Fibroblast of gingiva (primary cell): ENCODE measurements at regions not wholly inside any gene's neighbourhood (a gene's known extent, or its start where the extent isn't known, plus 50 kb on each side); places are given as distances from the start of the nearest gene placed in this dataset.

ENCODE experiments used
- DNase-seq: peaks from one replicate; pipeline ENCODE4 v3.0.0-alpha.2; 2011; ENCODE audit warnings: low read depth

DNA sequence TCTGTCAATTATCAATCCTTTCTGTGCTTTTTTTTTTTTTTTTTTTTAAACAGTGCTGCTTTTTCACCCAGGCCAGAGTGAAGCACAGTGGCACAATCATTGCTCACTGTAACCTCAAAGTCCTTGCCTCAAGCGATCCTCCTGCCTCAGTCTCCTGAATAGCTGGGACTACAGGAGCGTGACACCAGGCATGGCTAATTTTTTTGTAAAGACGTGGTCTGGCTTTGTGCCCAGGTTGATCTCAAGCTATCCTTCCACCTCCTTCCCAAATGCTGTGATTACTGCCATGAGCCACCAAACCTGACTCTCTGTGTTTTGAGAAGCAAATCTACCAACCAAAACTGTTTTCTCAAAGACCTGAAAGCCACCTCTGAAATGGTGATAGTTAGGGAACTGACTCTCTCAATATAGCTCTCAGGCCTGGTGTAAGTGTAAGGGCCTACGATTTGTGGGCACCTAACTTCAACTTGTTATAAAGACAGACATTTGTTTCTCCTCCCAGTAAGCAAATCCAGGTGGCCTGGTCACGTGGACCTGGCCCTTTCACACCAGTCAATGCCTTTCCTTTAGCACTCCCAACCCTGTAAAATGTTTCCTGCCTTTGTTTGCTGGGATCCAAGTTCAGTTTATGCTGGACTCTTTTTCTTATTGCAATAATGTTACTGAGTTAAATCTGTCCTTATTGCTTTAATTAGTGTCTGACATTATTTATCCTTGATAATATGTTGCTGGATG, 2015.9 kb downstream of the PCDH7 start:
- no peak for DNase-seq

DNA sequence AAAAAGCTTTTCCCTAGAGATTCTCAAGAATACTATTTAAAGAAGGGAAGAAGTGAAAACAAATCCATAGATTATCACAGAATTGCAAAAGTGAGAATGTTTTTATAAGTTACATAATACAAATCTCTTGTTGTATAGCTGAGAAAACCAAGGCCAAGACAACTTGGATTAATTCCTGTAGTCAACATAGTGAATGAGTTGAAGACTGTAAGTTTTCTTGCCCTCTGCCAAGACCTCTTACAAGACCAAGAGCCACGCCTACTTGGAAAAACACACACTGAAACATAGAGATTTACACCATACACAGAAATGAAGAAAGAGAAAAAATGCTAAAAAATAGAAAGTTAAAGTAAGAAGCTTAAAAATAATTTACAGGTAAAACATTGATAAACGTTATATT, 2024.0 kb downstream of the PCDH7 start:
- DNase-seq = no peak

DNA sequence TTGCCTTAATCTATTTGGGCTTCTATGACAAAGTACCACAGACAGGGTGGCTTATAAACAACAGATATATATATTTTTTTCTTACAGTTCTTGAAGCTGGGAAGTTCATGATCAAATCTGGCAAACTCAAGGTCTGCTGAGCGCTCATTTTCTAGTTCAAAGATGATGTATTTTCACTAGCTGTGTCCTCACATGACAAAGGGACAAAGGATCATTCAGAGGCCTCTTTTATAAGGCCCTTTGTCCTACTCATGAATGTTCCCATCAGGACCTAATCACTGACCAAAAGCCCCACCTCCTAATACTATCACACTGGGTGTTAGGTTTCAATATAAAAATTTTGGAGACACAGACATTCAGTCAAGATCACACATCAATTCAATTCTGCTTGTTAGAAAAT, 2025.2 kb downstream of the PCDH7 start:
- no peak for DNase-seq

DNA sequence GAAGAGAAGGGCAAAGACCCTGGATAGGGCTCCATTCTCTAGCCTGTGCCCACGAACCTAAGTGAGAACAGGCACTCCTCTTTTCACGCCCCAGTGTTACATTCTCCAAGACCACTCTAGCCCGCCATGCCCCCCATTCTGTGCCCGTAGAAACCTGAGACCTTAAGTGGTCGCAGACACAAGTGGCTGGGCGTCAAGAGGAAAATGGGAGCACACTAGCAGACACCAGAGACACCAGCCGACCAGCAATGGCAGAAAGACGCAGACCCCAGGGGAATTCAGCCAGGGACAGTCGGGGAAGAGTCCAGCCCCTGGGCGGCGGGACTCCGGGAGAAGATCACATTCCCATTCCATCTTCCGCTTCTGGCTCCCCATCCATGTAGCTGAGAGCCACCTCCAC, 2027.9 kb downstream of the PCDH7 start:
- DNase-seq = no peak

DNA sequence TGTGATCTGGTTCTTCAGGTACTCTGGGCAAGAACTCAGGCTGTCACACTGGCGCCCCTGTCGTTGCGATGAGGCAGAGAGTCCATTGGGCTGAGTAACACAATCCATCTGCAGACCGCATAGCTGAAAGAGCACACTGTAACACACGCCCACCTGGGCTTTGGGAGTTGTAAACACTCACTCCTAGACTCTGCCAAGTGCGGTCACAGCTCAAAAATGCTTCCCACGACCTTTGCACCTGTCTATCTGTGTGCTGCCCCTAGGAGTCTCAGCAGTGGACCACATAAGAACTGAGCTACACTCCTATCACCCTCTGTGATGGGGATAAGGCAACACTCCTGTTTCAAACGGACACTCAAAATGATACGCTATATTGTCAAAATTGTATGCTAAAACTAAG, 2028.3 kb downstream of the PCDH7 start:
- no peak for DNase-seq

DNA sequence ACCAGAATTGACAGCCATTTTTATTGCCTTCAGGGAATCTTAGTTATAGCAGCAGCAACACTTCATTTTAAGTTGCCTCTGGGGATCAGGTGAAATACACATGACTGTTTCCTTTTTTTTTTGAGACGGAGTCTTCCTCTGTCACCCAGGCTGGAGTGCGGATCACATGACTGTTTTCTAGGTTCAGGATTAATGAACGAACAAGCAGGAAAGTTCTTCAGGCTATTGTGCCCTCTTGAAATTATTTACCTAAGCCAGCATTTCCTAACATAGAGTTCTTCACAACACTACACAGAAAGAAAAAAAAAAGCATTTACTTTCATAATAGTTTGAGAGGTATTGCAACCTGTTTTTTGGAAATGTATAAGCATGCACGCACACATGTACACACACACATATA, 2032.8 kb downstream of the PCDH7 start:
- no peak for DNase-seq

DNA sequence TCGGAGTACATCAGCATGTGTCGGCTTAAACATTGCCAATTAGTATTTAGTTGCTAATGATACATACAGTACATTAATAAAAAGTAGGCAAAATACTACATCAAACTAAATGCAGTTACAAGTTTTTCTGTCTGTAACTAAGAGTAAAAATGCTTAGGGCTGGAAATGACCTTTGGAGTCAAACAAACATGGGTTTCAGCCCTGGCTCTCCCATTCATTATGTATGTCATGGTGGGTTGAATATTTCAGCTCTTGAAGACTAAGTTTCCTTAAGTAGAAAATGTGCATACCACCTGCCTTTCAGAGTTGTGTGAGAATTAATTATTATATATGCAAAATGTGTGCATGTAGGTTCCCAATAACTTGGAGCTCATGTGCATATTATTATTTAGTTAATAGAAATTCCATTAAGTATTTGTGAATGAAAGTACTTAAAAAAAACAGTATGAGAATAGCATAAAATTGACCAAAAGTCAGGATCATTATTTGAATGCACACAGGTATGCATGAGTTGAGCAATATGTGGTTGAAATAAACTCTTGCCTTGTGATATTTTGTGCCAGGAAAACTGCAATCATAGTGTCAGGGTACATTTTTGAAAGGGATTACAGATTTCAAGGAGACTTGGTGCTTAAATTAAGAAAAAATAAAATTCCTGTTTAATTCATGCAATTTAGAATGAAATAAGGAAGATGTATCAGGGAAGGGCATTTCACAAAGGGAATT, 2048.7 kb downstream of the PCDH7 start:
- DNase-seq = no peak

DNA sequence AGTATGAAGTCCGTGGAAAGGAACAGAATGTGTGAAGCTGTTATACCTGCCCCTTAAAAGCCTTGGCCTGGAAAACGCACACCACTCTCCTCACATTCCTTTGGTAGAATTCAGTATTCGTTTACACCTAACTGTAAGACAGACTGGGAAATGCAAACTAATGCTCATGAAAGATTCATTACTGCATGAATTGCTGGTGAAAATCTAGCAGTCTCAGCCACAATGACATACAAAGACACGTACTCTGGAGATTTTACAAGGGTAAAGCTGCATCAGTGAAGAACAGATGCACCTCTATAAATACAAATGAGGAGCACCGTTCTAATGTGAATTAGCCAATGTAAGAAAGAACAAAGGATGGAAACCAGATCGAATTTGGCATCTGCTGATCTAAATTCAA, 2051.3 kb downstream of the PCDH7 start:
- no peak for DNase-seq

DNA sequence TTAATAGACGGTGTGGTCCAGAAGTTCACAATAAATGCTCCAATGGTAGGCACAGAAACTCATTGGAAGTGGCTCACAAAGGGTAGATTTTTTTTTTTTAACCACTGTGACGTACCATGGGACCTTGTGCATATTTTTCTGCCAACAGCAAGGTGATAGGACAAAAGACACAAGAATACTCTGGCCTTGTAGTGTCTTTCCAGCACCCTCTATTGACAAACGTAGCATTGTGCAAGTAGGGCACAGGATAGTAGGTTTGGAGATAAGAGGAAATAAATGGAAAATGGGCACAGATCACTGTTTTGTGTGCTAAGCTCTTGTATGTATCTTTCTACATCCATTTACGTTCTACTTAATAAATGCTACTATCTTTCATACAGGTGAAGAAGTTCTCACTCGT, 2054.9 kb downstream of the PCDH7 start:
- peak; percentile 1 for DNase-seq

DNA sequence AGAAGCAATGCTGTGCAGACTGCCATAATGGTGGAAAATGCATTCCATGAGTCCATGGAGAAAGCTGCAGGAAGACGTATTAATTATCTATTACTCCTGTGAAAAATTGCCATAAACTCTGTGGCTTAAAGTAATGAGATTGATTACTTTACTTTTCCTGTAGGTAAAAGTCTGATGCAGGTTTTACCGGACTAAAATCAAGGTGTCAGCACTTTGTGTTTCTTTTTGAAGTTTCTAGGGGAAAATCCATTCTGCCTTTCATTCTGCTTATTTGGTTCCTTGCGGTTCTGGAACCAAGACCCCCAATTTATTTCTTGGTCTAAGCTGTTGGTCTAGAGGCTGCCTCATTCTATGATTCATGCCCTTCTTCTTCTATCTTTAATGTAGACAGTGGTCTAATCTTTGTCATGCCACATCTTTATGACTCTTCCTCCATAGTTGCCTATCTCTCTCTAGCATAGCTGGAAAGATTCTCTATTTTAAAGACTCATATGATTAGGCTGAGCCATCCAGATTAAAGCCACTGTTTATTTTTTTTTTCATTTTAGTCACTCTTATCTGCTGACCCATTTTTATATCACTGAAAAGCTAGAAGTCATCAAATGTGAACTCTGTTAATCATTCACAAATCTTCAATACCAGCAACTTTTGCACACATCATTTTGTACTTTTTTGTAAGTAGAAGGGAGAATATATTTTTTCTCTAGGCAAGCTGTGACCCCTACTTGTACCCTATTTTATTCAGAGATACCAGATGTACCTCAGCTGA, 2056.4 kb downstream of the PCDH7 start:
- DNase-seq = no peak

DNA sequence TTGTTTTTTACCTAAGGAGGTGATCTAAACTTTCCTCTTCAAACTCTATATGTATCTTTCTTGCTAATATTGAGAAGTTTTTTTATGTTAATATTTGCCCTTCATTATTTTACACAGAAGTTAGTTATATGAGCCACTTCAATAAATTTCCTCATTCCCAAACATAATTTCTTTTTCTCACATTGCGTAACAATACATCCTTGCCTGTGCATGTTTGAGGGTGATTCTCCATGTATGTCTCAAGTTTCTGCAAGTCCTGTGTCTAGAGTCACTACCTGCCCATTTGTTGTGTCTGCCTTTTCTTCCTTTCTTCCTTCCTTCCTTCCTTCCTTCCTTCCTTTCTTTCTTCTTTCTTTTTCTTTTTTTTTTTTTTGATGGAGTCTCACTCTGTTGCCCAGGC, 2057.9 kb downstream of the PCDH7 start:
- DNase-seq = no peak

DNA sequence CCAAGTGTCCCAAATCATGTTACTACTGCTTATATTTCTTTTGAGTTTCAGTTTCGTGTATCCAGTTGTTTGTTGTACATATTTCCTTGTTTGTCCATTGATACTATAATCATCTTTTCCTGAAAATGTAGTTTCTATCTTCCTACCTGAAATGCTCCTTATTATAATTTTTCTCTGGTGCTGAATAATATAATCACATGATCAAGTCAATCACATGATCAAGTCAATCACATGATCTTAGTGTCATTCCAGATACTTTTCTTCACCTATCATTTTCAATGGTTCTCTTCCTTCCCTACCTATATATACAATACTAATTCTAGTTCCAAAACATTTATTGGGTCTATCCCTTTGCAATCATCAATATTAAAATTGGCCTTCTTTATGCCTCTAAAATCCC, 2058.8 kb downstream of the PCDH7 start:
- no peak for DNase-seq

DNA sequence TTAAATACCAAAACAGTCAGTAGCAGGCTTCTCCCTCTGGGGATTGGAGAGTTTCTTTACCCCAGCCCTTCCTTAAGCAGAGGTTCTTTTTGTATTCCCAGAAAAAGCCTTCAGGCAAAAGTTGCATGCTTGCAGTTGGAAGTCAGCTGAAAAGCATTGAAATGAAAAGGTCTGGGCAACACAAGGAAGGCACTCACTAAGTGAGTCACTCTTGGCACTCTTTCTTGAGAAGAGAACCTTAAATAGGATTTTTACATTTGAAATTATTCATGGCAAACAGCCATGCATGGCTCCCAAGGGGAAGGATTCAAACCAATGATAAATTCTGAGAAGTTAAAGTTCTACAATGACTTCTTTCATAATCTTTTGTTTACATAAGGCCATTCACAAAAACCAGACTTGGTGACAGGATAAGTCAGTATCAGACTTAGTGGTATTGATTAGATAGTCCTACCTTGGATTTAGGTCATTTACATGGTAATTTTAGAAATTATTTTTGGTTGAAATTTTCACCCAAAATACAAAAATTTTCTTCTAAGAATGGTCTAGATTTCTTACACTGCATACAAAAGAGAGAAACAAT, 2068.9 kb downstream of the PCDH7 start:
- peak; percentile 73 for DNase-seq

DNA sequence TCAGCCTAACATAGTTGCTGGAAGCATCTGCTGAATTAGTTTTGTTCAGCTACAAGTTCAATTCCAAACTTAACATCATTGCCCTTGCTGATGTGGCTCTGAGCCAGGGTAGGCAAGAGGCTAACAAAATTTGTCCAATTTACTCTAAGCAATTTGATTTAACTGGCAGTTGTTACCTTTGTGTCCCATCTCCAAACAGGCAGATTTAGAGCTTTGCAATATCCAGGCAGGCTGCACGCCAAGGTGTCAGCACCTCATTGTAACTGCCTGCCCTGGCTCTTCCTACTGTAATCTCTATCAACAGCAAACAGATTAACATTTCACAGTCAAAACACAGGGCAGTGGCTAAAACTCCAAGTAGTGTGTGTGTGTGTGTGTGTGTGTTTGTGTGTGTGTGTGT, 2070.6 kb downstream of the PCDH7 start:
- DNase-seq = no peak

DNA sequence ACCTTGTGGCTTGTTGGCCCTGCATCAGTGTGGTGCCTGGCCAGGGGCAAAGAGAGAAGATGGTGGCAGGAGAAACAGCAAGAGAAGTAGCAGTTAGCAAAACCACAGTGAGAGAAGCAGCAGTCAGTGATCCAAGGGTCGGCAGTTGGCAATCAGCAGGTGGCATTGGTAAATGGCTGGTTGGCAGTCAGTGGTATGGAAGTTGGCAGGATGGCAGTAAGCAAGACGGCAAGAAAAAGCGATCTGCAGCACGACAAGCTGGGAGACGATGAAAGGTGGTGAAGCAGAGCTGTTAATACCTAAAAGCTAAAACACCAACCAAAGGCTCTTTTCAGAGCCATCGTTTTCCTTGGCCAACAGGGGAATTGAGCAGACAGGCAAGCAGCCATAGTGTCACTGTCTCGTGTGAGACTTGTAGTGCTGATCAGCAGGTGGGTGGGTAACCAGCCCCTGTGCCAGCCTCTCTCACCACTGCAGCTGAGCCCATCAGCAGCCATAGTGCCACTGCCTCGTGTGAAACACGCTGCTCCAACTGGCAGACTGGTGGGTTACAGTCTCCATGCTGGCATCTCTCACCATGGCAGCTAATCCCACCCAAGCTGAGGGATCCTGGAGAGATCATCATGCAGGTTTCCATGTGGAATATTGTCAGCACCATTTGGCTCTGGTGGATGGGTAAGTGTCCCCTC, 2078.4 kb downstream of the PCDH7 start:
- DNase-seq = no peak

DNA sequence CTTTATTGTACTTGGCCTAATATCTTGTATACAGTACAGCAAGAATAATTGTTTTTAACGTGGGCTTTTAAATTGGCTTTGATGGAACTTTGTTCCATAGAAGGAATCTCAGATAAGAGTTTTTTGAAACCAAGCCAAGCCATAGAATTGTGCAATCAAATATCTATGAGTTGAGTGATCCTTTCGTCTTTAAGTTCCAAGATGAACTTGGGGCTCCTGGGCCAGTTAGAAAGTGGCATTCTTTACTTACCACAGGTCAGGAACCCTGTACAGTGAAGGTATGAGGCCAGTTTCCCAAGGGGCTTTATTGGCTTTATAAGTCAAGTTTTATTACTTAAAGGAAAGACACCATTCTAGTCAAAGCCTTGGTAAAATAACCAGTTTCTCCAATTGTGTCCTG, 2104.2 kb downstream of the PCDH7 start:
- DNase-seq = no peak

DNA sequence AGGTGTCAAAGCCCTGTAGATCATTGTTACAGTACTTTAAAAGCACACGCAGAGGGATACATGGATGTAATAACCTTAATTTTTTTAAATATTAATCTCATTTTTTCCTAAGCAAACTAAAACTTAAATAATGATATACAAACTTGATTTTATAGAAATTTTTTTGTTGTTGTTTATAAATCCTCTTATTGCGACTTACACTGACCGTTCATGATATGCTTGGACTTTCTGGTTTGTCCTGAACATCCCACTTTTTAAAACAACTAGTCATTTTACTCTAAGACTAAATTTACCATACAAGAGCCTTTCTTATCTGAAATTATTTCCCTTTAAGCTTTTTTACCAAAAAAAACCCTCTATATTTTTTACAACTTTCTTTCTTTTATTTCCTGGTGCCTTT, 2106.0 kb downstream of the PCDH7 start:
- DNase-seq = no peak

DNA sequence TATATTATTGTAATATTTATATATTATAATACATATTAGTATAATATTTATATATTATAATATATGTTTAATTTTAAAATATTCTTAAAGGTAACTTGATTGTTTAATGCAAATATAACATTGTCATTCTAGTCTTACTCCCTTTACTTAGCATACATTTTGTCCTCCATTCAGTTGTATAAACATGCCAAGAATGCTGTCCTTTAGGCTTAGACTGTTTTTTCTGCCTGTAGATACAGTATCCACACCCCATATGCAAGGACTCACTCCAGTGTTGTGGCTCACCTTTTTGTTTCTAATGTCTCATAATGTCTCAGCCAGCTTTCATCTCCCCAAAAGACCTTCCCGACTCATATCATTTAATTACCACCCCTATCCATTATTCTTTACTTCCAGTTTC, 2110.0 kb downstream of the PCDH7 start:
- no peak for DNase-seq

DNA sequence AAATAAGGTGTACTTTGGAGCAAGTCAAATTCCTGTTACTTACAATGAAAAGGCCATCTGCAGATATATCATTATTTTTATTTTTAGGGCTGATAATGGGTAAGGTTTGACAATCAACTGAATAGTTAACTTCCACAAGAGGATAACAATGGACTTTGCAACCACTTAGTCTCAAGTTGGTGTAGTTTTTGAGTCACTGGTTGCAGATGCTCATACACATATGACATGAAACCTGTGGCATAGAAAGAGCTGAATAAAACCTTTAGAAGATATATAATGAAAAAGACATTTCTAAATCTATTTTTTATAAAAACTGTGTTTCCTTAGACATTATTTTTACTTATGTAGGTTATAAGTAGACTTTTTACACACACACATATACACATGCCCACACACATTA, 2110.9 kb downstream of the PCDH7 start:
- DNase-seq = no peak

DNA sequence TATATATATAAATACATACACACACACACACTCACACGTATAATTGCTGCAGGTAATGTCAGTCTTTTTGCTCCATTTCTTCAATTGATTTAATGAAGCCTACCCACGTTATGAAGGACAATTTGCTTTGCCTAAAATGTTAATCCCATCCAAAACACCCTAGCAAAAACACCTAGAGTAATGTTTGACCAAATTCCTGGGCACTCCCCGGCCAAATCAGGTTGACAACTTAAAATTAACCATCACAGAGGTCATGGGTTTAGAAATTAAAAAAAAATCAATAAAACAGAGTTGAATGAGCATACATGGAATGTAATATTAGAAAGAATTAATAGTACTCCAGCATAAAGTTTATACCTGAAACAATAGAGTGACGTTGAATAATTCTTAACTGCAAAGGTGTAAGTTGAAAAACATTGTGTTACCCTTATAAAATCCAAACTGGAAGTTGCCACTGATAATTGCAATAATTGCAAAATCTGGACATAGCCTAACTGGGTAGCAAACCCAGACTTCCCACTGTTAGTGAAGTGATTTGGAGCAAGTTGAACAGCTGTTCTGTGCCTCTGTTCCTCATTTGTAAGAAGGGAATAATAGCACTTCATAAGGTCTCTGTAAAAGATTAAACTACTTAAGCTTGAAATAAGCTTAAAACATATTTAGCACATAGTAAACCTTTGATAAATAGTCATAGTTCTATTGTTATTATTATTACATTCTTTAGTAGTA, 2120.5 kb downstream of the PCDH7 start:
- no peak for DNase-seq

DNA sequence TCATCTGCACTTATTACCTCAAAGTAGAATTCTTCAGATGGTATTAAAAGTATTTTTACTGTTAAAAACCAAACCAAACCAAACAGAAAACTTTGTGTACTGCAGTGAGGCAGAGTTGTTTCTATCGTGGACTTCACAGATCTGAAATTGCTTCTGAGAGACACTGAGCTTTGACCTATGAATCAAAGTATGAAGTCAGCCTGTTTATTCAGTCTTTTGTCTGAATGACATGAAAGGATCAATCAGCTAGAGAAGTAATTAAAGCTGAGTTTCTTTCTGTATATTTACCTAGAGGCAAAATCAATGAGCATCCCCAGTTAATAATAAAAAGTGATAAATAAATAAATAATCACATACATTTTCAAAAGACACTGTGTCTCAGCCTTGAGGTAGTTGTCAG, 2121.0 kb downstream of the PCDH7 start:
- DNase-seq = no peak

DNA sequence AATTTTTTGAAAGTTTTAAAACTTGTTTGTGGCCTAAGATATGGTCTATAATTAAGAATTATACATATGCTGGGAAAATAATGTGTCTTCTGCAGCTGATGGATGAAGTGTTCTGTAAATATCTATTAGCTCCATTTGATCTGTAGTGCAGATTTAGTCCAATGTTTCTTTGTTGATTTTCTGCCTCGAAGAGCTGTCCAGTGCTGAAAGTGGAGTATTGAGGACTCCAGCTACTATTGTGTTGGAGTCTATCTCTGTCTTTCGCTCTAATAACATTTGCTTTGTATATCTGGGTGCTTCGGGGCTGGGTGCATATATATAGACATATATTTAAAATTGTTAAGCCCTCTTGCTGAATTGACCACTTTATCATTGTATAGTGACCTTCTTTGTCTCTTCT, 2127.3 kb downstream of the PCDH7 start:
- DNase-seq = no peak
